ENCODE measurements at regions not wholly inside any gene's neighbourhood (a gene's known extent, or its start where the extent isn't known, plus 50 kb on each side); places are given as distances from the start of the nearest gene placed in this dataset.
"Not testable (repeated sequence)": the region's sequence is repeated elsewhere in the genome, so short reads cannot be mapped to it uniquely, and the experiment has no call there.

GRCh38 chr15:98549741-98550140 is 98.6 kb upstream of the IGF1R start:
- TF ChIP-seq CTCF (IDR thresholded peaks at IDR 0.05; ENCODE audit: insufficient read depth in 1 of 2, low read depth in 1 of 2, low read length in 1 of 2, severe bottlenecking in 1 of 2, unreplicated experiment in 1 of 2), result no peak
- H3K27me3 ChIP-seq (replicated peaks; ENCODE audit: control insufficient read depth, insufficient read depth, low read length), result no peaks in the 10 kb centered on the region; the same call in 1 of the 2 replicates
- Mint-ChIP-seq H3K4me1 (ENCODE audit: low read depth, unreplicated experiment) (peaks cover 7% of the 10 kb centered on the region), H3K4me3 (ENCODE audit: unreplicated experiment) (no peak overlapping the region), H3K27me3 (ENCODE audit: insufficient read depth, unreplicated experiment) (peaks cover 36% of the 10 kb centered on the region), H3K9me3 (ENCODE audit: unreplicated experiment) (peaks cover 7% of the 10 kb centered on the region), H3K36me3 (ENCODE audit: insufficient read depth, unreplicated experiment) (peaks cover 6% of the 10 kb centered on the region), H3K27ac (ENCODE audit: unreplicated experiment) (no peak overlapping the region)
- H3K4me3 ChIP-seq (ENCODE audit: low read depth, low read length), result no peak overlapping the region
- no peaks in the 10 kb centered on the region for H3K9me3 ChIP-seq
- BruUV-seq (replicated peaks), result no TSS peak
- CTCF ChIA-PET, result no interaction called here
- DNase-seq, result no peak
- POLR2A ChIA-PET, result no interaction called here
- peaks cover 9% of the 10 kb centered on the region; the same call in 1 of the 2 replicates for H3K4me1 ChIP-seq
- intact Hi-C loops (cut with micrococcal nuclease; ENCODE audit: unreplicated experiment), result no loop called here
- no peaks in the 10 kb centered on the region for H3K36me3 ChIP-seq (ENCODE audit: control insufficient read depth, insufficient read depth, low read length)

GRCh38 chr15:98550363-98550762 is 98.0 kb upstream of the IGF1R start:
- DNase-seq; POLR2A ChIA-PET; H3K9me3 Mint-ChIP-seq (ENCODE audit: unreplicated experiment); H3K4me3 Mint-ChIP-seq (ENCODE audit: unreplicated experiment); H3K36me3 Mint-ChIP-seq (ENCODE audit: insufficient read depth, unreplicated experiment); BruUV-seq (replicated peaks); H3K9me3 ChIP-seq; H3K4me3 ChIP-seq (ENCODE audit: low read depth, low read length); CTCF ChIA-PET; H3K36me3 ChIP-seq (ENCODE audit: control insufficient read depth, insufficient read depth, low read length); H3K27me3 ChIP-seq (replicated peaks; ENCODE audit: control insufficient read depth, insufficient read depth, low read length); H3K27ac Mint-ChIP-seq (ENCODE audit: unreplicated experiment); intact Hi-C loops (cut with micrococcal nuclease; ENCODE audit: unreplicated experiment): not testable (repeated sequence)
- Mint-ChIP-seq H3K27me3 (ENCODE audit: insufficient read depth, unreplicated experiment) (peaks cover 37% of the 10 kb centered on the region), H3K4me1 (ENCODE audit: low read depth, unreplicated experiment) (peaks cover 10% of the 10 kb centered on the region)
- peaks cover 11% of the 10 kb centered on the region; the same call in 1 of the 2 replicates for H3K4me1 ChIP-seq

- POLR2A ChIA-PET, result no interaction called here
- BruUV-seq (replicated peaks), result no TSS peak
Measured at GRCh38 chr15:98551936-98552562, 96.3 kb upstream of the IGF1R start.

More at GRCh38 chr15:98551936-98552562, 96.3 kb upstream of the IGF1R start:
- Mint-ChIP-seq H3K4me3 (ENCODE audit: unreplicated experiment) (no peak overlapping the region), H3K9me3 (ENCODE audit: unreplicated experiment) (peaks cover 7% of the 10 kb centered on the region), H3K4me1 (ENCODE audit: low read depth, unreplicated experiment) (peaks cover 10% of the 10 kb centered on the region), H3K27ac (ENCODE audit: unreplicated experiment) (no peak overlapping the region), H3K27me3 (ENCODE audit: insufficient read depth, unreplicated experiment) (peaks cover 30% of the 10 kb centered on the region), H3K36me3 (ENCODE audit: insufficient read depth, unreplicated experiment) (peaks cover 6% of the 10 kb centered on the region)
- Histone ChIP-seq H3K36me3 (ENCODE audit: control insufficient read depth, insufficient read depth, low read length) (no peaks in the 10 kb centered on the region), H3K4me3 (ENCODE audit: low read depth, low read length) (no peak overlapping the region), H3K4me1 (peaks cover 11% of the 10 kb centered on the region; the same call in 1 of the 2 replicates), H3K27me3 (replicated peaks; ENCODE audit: control insufficient read depth, insufficient read depth, low read length) (no peaks in the 10 kb centered on the region), H3K9me3 (no peaks in the 10 kb centered on the region)
- no peak for TF ChIP-seq CTCF (IDR thresholded peaks at IDR 0.05; ENCODE audit: insufficient read depth in 1 of 2, low read depth in 1 of 2, low read length in 1 of 2, severe bottlenecking in 1 of 2, unreplicated experiment in 1 of 2)
- DNase-seq, result no peak
- CTCF ChIA-PET, result no interaction called here
- intact Hi-C loops (cut with micrococcal nuclease; ENCODE audit: unreplicated experiment), result no loop called here

All from Caco-2 (cell line).